ENCODE measurements at regions not wholly inside any gene's neighbourhood (a gene's known extent, or its start where the extent isn't known, plus 50 kb on each side); places are given as distances from the start of the nearest gene placed in this dataset.

DNA sequence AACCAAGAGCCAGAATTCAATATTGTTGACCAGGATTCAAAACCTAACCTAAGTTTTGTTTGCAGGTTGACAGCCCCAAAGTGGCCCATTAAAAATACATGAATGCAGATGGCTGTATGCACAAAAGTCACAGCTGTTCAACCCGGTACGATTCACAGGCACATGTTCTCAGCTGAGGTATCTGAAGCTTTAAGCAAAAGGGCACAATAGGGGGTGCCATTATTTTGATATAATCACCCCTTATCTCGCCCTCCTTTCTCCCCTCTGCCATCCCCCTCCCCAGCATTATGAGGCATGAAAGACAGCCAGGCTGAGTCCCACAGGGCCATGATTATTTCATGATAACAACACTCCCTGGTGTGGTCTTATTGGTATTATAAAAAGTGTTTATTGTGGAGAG is 264.9 kb downstream of the EBLN2 start:
- TF ChIP-seq, protein P1, sequence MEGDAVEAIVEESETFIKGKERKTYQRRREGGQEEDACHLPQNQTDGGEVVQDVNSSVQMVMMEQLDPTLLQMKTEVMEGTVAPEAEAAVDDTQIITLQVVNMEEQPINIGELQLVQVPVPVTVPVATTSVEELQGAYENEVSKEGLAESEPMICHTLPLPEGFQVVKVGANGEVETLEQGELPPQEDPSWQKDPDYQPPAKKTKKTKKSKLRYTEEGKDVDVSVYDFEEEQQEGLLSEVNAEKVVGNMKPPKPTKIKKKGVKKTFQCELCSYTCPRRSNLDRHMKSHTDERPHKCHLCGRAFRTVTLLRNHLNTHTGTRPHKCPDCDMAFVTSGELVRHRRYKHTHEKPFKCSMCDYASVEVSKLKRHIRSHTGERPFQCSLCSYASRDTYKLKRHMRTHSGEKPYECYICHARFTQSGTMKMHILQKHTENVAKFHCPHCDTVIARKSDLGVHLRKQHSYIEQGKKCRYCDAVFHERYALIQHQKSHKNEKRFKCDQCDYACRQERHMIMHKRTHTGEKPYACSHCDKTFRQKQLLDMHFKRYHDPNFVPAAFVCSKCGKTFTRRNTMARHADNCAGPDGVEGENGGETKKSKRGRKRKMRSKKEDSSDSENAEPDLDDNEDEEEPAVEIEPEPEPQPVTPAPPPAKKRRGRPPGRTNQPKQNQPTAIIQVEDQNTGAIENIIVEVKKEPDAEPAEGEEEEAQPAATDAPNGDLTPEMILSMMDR (IDR thresholded peaks at IDR 0.05): no peak
- TF ChIP-seq POLR2A (IDR thresholded peaks at IDR 0.05) (no peak), EP300 (IDR thresholded peaks at IDR 0.05) (no peak), POLR2AphosphoS5 (IDR thresholded peaks at IDR 0.05) (no peak)
